AG04449 (cell line): ENCODE measurements at regions not wholly inside any gene's neighbourhood (a gene's known extent, or its start where the extent isn't known, plus 50 kb on each side); places are given as distances from the start of the nearest gene placed in this dataset.

Experiments used
- CTCF ChIA-PET: fragments of 350-600 bp; formaldehyde crosslinking; extraction: SDS; loops from one replicate; lab custom pipeline; 2021; ENCODE audit warnings: antibody characterized with exemption; lab: Yijun Ruan, JAX
- POLR2A ChIA-PET: fragments of 400-600, 350-600 bp; formaldehyde crosslinking; extraction: SDS; loops from one replicate; lab custom pipeline; 2020; ENCODE audit warnings: antibody characterized with exemption, inconsistent platforms; lab: Yijun Ruan, JAX
- DNase-seq: peaks from one replicate; pipeline ENCODE4 v3.0.0-alpha.2; 2010; ENCODE audit warnings: low read depth, low spot score
- H3K4me3 ChIP-seq: 2 replicates; pipeline ENCODE4 v1.5.1; 2011; ENCODE audit warnings: low read depth, mild to moderate bottlenecking, control low read depth, low read length
- CTCF ChIP-seq: IDR thresholded peaks from one replicate; pipeline ENCODE4 v1.5.1; 2011; ENCODE audit warnings: mild to moderate bottlenecking, moderate library complexity, low read length, control low read depth, inconsistent platforms; ENCODE audit not compliant: insufficient read depth; ENCODE audit errors: missing control alignments

GRCh38 chr3:193842832-193843473 lies 249.9 kb downstream of the OPA1 start:
- no peak for DNase-seq
- ChIA-PET POLR2A (no interaction called here), CTCF (no interaction called here)
- H3K4me3 ChIP-seq: no peak overlapping the region
- no peak for TF ChIP-seq CTCF

GRCh38 chr3:193843474-193844301 lies 250.7 kb downstream of the OPA1 start:
- no peak for DNase-seq
- ChIA-PET POLR2A (no interaction called here), CTCF (interaction anchor here (0.9 kb wide), 1 partner anchor 19 kb away, joined by 3 read pairs; no protein-coding TSS in a partner anchor)
- no peak overlapping the region for H3K4me3 ChIP-seq
- TF ChIP-seq CTCF: no peak

GRCh38 chr3:193844472-193844871 lies 251.5 kb downstream of the OPA1 start:
- POLR2A ChIA-PET: no interaction called here
- no peak for TF ChIP-seq CTCF
- no peak overlapping the region for H3K4me3 ChIP-seq
- DNase-seq: no peak
- CTCF ChIA-PET: interaction anchor here (0.9 kb wide), 1 partner anchor 18 kb away, joined by 3 read pairs; no protein-coding TSS in a partner anchor

- no peak for DNase-seq
- no peak overlapping the region for H3K4me3 ChIP-seq
- POLR2A ChIA-PET: no interaction called here
- CTCF ChIA-PET: no interaction called here
- no peak for TF ChIP-seq CTCF
Observed at GRCh38 chr3:193845144-193845543, 252.1 kb downstream of the OPA1 start.

- no peak for DNase-seq
- ChIA-PET CTCF (no interaction called here), POLR2A (no interaction called here)
- no peak for TF ChIP-seq CTCF
- H3K4me3 ChIP-seq: no peak overlapping the region
Observed at GRCh38 chr3:193846569-193846968, 253.6 kb downstream of the OPA1 start.

GRCh38 chr3:193847402-193847801 lies 254.4 kb downstream of the OPA1 start:
- no peak for TF ChIP-seq CTCF
- ChIA-PET CTCF (no interaction called here), POLR2A (no interaction called here)
- no peak overlapping the region for H3K4me3 ChIP-seq
- no peak for DNase-seq
